Psoas muscle (tissue), 7 donors: ENCODE measurements at regions not wholly inside any gene's neighbourhood (a gene's known extent, or its start where the extent isn't known, plus 50 kb on each side); places are given as distances from the start of the nearest gene placed in this dataset.

Source experiments
- ATAC-seq, 4 donors: fragments of 200-7000 bp; cut with Tn5 transposase; one replicate each; pipeline ENCODE4 v1.9.1; 2020; ENCODE audit warnings: moderate library complexity in 3 of 4, mild to moderate bottlenecking in 2 of 4
- DNase-seq, 2 donors: peaks; one replicate each; pipeline ENCODE4 v3.0.0-alpha.2; 2020
- H3K27ac ChIP-seq: fragments of 200-600 bp; one replicate; pipeline ENCODE4 v1.8.0; 2022
- H3K27me3 ChIP-seq, 3 donors: fragments of 200-600 bp in 1 of 3; one replicate each; pipeline versions ENCODE4 v1.6.1 to v1.8.0; 2013 to 2022; ENCODE audit warnings: low read length in 2 of 3, mild to moderate bottlenecking in 2 of 3, moderate library complexity in 1 of 3; ENCODE audit not compliant: insufficient read depth in 3 of 3
- H3K36me3 ChIP-seq, 2 donors: fragments of 200-600 bp in 1 of 2; one replicate each; pipeline versions ENCODE4 v1.6.1 to v1.8.0; 2013 to 2022; ENCODE audit warnings: low read depth in 1 of 2, mild to moderate bottlenecking in 1 of 2, moderate library complexity in 1 of 2; ENCODE audit not compliant: insufficient read depth in 1 of 2
- H3K4me1 ChIP-seq: fragments of 200-600 bp; one replicate; pipeline ENCODE4 v1.8.0; 2022
- H3K4me3 ChIP-seq: fragments of 200-600 bp; one replicate; pipeline ENCODE4 v1.8.0; 2022; ENCODE audit warnings: mild to moderate bottlenecking
- H3K9me3 ChIP-seq: fragments of 200-600 bp; one replicate; pipeline ENCODE4 v1.8.0; 2022
- CTCF ChIP-seq: fragments of 200-600 bp; IDR thresholded peaks from one replicate; pipeline ENCODE4 v1.8.0; 2022; ENCODE audit warnings: antibody characterized with exemption
- WGBS, 3 donors: extraction: QIAGEN DNeasy Blood & Tissue Kit; methylation state at CpG; one replicate each; pipeline versions ENCODE4 v1.1.6 to v1.1.7; 2013; 5-methylcytosine and 5-hydroxymethylcytosine counted together
- intact Hi-C, 2 donors: fragments of 100-400 bp; cut with DNase I; formaldehyde crosslinking; loops; one replicate each; pipeline versions ENCODE4 v1.11.0 to v1.14.2; 2022
- donor health status: healthy with polysubstance abuse.
- donor health status: DM: no; HTN: no; CAD: no; lungs with moderate emphysema.
- donor health status: Bipolar disorder and iron deficiency.
- donor health status: healthy.
- donor health status: DM: yes; HTN: yes; CAD: no.
- donor health status: DM: no; HTN: no; CAD: no.
- donor health status: DM: yes; HTN: yes; CAD: no.

GRCh38 chr13:33710924-33711323 lies 107.0 kb upstream of the RFC3 start:
- ATAC-seq (no peak), DNase-seq (no peak)
- H3K27me3 ChIP-seq, result no peaks in the 10 kb centered on the region
- H3K27ac ChIP-seq, result no peak overlapping the region
- H3K36me3 ChIP-seq, result no peaks in the 10 kb centered on the region
- no peak overlapping the region for H3K4me3 ChIP-seq
- intact Hi-C loops, result no loop called here
- WGBS, 3 donors, result 71 to 78% (median 75%) methylated on average over 1 of the region's 1 CpG
- peaks cover 5% of the 10 kb centered on the region for H3K9me3 ChIP-seq
- TF ChIP-seq CTCF, result no peak
- no peaks in the 10 kb centered on the region for H3K4me1 ChIP-seq

GRCh38 chr13:33711436-33711835 lies 106.5 kb upstream of the RFC3 start:
- no peak for TF ChIP-seq CTCF
- DNase-seq, result no peak

GRCh38 chr13:33717775-33718174 lies 100.2 kb upstream of the RFC3 start:
- no peak overlapping the region for H3K27ac ChIP-seq
- TF ChIP-seq CTCF, result no peak
- DNase-seq (no peak), ATAC-seq (no peak)
- H3K36me3 ChIP-seq, result no peaks in the 10 kb centered on the region
- H3K4me3 ChIP-seq, result no peak overlapping the region
- H3K9me3 ChIP-seq, result no peaks in the 10 kb centered on the region
- intact Hi-C loops, result no loop called here
- peaks cover 5% of the 10 kb centered on the region for H3K4me1 ChIP-seq
- no peaks in the 10 kb centered on the region for H3K27me3 ChIP-seq

More at GRCh38 chr13:33711436-33711835, 106.5 kb upstream of the RFC3 start:
- Histone ChIP-seq H3K27ac (no peak overlapping the region), H3K4me1 (no peaks in the 10 kb centered on the region), H3K4me3 (no peak overlapping the region), H3K27me3 (no peaks in the 10 kb centered on the region), H3K36me3 (no peaks in the 10 kb centered on the region), H3K9me3 (peaks cover 2% of the 10 kb centered on the region)
- no peak for ATAC-seq
- intact Hi-C loops, result no loop called here
- WGBS, 3 donors, result 59 to 76% (median 65%) methylated on average over 3 of the region's 3 CpGs

GRCh38 chr13:33721724-33722123 lies 96.2 kb upstream of the RFC3 start:
- H3K4me1 ChIP-seq, result peaks cover 10% of the 10 kb centered on the region
- no peaks in the 10 kb centered on the region for H3K36me3 ChIP-seq
- H3K4me3 ChIP-seq, result no peak overlapping the region
- H3K9me3 ChIP-seq, result no peaks in the 10 kb centered on the region
- no peaks in the 10 kb centered on the region for H3K27me3 ChIP-seq
- H3K27ac ChIP-seq, result no peak overlapping the region
- ATAC-seq (peak in 1 of 4 donors; percentile 39), DNase-seq (no peak)
- TF ChIP-seq CTCF, result no peak
- intact Hi-C loops, result loop anchor here (2.0 to 10.0 kb wide), 4 partner anchors 177 to 1134 kb away; partner anchors contain the start of gene PDS5B (in 1 of the 2)
- WGBS, 3 donors, result 0 to 4% (median 1%) methylated on average over 1 of the region's 1 CpG

GRCh38 chr13:33722216-33722915 lies 95.6 kb upstream of the RFC3 start:
- DNase-seq (no peak), ATAC-seq (no peak)
- Histone ChIP-seq H3K27ac (peak overlapping the region; percentile 10), H3K4me1 (peaks cover 10% of the 10 kb centered on the region), H3K27me3 (no peaks in the 10 kb centered on the region), H3K9me3 (no peaks in the 10 kb centered on the region), H3K36me3 (no peaks in the 10 kb centered on the region), H3K4me3 (no peak overlapping the region)
- no peak for TF ChIP-seq CTCF
- WGBS, 3 donors, result 29 to 52% (median 38%) methylated on average over 3 of the region's 3 CpGs
- intact Hi-C loops, result loop anchor here (2.0 to 10.0 kb wide), 3 partner anchors 178 to 1135 kb away; partner anchors contain the start of gene PDS5B (in 1 of the 2)
